ENCODE measurements at regions not wholly inside any gene's neighbourhood (a gene's known extent, or its start where the extent isn't known, plus 50 kb on each side); places are given as distances from the start of the nearest gene placed in this dataset.

DNA sequence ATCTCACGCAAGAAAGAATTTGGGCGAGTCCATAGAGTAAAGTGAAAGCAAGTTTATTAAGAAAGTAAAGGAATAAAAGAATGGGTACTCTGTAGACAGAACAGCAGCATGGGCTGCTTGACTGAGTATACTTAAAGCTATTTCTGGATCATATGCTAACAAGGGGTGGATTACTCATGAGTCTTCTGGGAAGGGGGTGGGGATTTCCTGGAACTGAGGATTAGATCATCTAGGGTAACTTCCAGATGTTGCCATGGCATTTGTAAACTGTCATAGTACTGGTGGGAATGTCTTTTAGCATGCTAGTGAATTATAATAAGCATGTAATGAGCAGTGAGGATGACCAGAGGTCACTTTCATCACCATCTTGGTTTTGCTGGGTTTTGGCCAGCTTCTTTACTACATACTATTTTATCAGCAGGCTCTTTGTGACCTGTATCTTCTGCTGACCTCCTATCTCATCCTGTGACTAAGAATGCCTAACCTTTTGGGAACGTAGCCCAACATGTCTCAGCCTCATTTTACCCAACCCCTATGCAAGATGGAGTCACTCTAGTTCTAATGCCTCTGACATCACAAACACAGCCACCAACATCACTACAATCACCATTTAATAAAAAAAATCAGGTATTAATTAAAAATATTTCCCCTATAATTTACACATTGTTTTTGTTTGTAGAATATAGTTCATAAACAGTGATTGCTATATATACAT, 890.7 kb upstream of the EPHA6 start:
- H3K9me3 ChIP-seq (ENCODE audit: control insufficient read depth, low read length, poor library complexity, severe bottlenecking) = no peaks in the 10 kb centered on the region
- ATAC-seq (no peak), DNase-seq (no peak)
- H3K27ac Mint-ChIP-seq = no peak overlapping the region
- H3K36me3 Mint-ChIP-seq (ENCODE audit: low read depth) = no peaks in the 10 kb centered on the region
- H3K4me1 Mint-ChIP-seq = no peaks in the 10 kb centered on the region
- H3K4me3 Mint-ChIP-seq = no peak overlapping the region
- H3K27me3 Mint-ChIP-seq = no peaks in the 10 kb centered on the region

GRCh38 chr3:95926904-95927501, 887.4 kb upstream of the EPHA6 start:
- Mint-ChIP-seq H3K4me1 (no peaks in the 10 kb centered on the region), H3K27me3 (no peaks in the 10 kb centered on the region), H3K36me3 (ENCODE audit: low read depth) (no peaks in the 10 kb centered on the region)

GRCh38 chr3:95934181-95934580, 880.2 kb upstream of the EPHA6 start:
- Mint-ChIP-seq H3K27me3 (no peaks in the 10 kb centered on the region), H3K4me3 (no peak overlapping the region), H3K36me3 (ENCODE audit: low read depth) (no peaks in the 10 kb centered on the region), H3K27ac (no peak overlapping the region), H3K4me1 (no peaks in the 10 kb centered on the region)
- DNase-seq (no peak), ATAC-seq (no peak)
- peaks cover 2% of the 10 kb centered on the region for H3K9me3 ChIP-seq (ENCODE audit: control insufficient read depth, low read length, poor library complexity, severe bottlenecking)

More at GRCh38 chr3:95926904-95927501, 887.4 kb upstream of the EPHA6 start:
- DNase-seq = no peak
- Mint-ChIP-seq H3K27ac (no peak overlapping the region), H3K4me3 (no peak overlapping the region)
- no peak for ATAC-seq
- no peaks in the 10 kb centered on the region for H3K9me3 ChIP-seq (ENCODE audit: control insufficient read depth, low read length, poor library complexity, severe bottlenecking)

DNA sequence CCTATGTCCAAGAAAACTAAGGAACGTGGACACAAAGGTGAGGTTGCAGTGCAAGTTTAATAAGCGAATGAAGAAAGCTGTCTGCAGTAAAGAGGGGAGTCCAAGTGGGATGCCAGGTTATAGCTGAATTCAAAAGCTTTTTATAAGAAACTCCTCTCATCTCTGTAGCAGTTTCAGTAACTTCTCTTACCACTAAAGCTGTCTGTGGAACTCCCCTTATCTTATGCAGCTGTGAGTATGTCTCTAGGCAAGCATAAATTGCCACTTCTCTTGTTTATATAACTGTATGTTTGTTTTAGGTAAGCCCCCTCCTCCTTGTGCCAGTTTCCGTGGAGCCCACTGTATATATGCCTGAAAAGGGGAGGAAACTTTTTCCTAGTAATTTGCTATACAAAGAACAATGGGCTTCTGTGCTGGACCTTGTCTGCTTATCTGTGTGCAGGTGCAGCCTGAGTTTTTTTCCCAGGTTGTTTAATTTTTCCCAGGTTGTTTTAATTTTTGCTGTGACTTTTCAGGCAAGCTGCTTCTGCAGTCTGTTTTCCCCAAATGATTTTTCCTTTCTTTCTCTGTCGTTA, 875.1 kb upstream of the EPHA6 start:
- ATAC-seq (no peak), DNase-seq (no peak)
- no peaks in the 10 kb centered on the region for H3K27me3 Mint-ChIP-seq
- H3K27ac Mint-ChIP-seq = no peak overlapping the region
- no peak overlapping the region for H3K4me3 Mint-ChIP-seq
- peaks cover 2% of the 10 kb centered on the region for H3K9me3 ChIP-seq (ENCODE audit: control insufficient read depth, low read length, poor library complexity, severe bottlenecking)
- no peaks in the 10 kb centered on the region for H3K36me3 Mint-ChIP-seq (ENCODE audit: low read depth)
- no peaks in the 10 kb centered on the region for H3K4me1 Mint-ChIP-seq

GRCh38 chr3:95965704-95966336, 848.6 kb upstream of the EPHA6 start:
- H3K27ac Mint-ChIP-seq = no peak overlapping the region
- H3K36me3 Mint-ChIP-seq (ENCODE audit: low read depth) = no peaks in the 10 kb centered on the region
- H3K9me3 ChIP-seq (ENCODE audit: control insufficient read depth, low read length, poor library complexity, severe bottlenecking) = no peaks in the 10 kb centered on the region
- no peak for ATAC-seq
- DNase-seq = no peak
- H3K27me3 Mint-ChIP-seq = no peaks in the 10 kb centered on the region
- H3K4me1 Mint-ChIP-seq = no peaks in the 10 kb centered on the region
- H3K4me3 Mint-ChIP-seq = no peak overlapping the region

DNA sequence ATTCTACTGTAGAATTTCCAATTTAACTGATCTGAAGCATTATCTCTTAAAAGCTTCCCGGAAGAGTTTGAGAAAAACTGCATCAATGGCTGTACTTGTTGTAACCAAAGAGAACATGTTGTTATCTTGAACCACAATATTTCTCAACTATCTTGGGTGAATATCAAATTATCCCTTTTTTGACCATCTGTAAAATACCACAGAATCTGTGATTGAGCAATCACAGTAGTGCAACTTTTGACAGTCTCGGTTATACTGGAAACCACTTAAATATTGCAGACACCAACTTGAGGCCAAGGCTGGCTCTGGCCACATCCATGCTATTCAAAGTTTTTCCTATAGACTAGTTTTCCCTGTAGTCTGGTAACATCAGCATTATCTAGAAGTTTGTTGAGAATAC, 842.8 kb upstream of the EPHA6 start:
- Mint-ChIP-seq H3K27ac (no peak overlapping the region), H3K4me3 (no peak overlapping the region), H3K4me1 (no peaks in the 10 kb centered on the region), H3K27me3 (no peaks in the 10 kb centered on the region), H3K36me3 (ENCODE audit: low read depth) (no peaks in the 10 kb centered on the region)
- DNase-seq (no peak), ATAC-seq (no peak)
- no peaks in the 10 kb centered on the region for H3K9me3 ChIP-seq (ENCODE audit: control insufficient read depth, low read length, poor library complexity, severe bottlenecking)

GRCh38 chr3:95994338-95994737, 820.1 kb upstream of the EPHA6 start:
- Mint-ChIP-seq H3K4me3 (no peak overlapping the region), H3K4me1 (no peaks in the 10 kb centered on the region), H3K27me3 (no peaks in the 10 kb centered on the region), H3K36me3 (ENCODE audit: low read depth) (no peaks in the 10 kb centered on the region), H3K27ac (no peak overlapping the region)
- no peak for DNase-seq
- ATAC-seq = no peak
- no peaks in the 10 kb centered on the region for H3K9me3 ChIP-seq (ENCODE audit: control insufficient read depth, low read length, poor library complexity, severe bottlenecking)

- H3K36me3 Mint-ChIP-seq (ENCODE audit: low read depth) = no peaks in the 10 kb centered on the region
- H3K4me3 Mint-ChIP-seq = no peak overlapping the region
- no peak for ATAC-seq
- H3K4me1 Mint-ChIP-seq = no peaks in the 10 kb centered on the region
- no peaks in the 10 kb centered on the region for H3K9me3 ChIP-seq (ENCODE audit: control insufficient read depth, low read length, poor library complexity, severe bottlenecking)
- no peak for DNase-seq
- no peak overlapping the region for H3K27ac Mint-ChIP-seq
- no peaks in the 10 kb centered on the region for H3K27me3 Mint-ChIP-seq
These were observed 813.4 kb upstream of the EPHA6 start for GRCh38 chr3:96000966-96001365.

GRCh38 chr3:96007650-96008195, 806.7 kb upstream of the EPHA6 start:
- Mint-ChIP-seq H3K4me1 (no peaks in the 10 kb centered on the region), H3K27ac (no peak overlapping the region), H3K4me3 (no peak overlapping the region), H3K36me3 (ENCODE audit: low read depth) (no peaks in the 10 kb centered on the region), H3K27me3 (no peaks in the 10 kb centered on the region)
- DNase-seq (no peak), ATAC-seq (no peak)
- no peaks in the 10 kb centered on the region for H3K9me3 ChIP-seq (ENCODE audit: control insufficient read depth, low read length, poor library complexity, severe bottlenecking)

DNA sequence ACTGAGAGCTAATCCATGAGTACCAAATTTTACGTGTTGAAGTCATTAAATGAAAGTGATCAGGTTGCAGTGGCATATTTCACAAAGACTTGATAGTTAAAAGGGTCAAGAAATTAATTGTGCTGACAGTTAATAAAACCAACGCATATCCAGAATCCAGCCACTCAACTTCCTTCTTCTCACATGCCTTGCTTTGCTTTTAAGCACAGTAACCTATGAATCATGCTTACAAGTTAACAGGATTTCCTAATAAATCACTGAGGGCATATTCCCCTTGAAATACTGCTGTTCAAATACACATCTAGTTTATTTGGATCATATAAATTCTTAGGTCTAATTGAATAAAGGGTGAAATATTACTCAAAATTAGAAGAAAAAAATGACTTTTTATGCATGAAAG, 801.5 kb upstream of the EPHA6 start:
- Mint-ChIP-seq H3K36me3 (ENCODE audit: low read depth) (no peaks in the 10 kb centered on the region), H3K4me1 (no peaks in the 10 kb centered on the region), H3K4me3 (no peak overlapping the region), H3K27ac (no peak overlapping the region), H3K27me3 (no peaks in the 10 kb centered on the region)
- no peak for DNase-seq
- H3K9me3 ChIP-seq (ENCODE audit: control insufficient read depth, low read length, poor library complexity, severe bottlenecking) = no peaks in the 10 kb centered on the region
- ATAC-seq = no peak

- no peaks in the 10 kb centered on the region for H3K36me3 Mint-ChIP-seq (ENCODE audit: low read depth)
- H3K9me3 ChIP-seq (ENCODE audit: control insufficient read depth, low read length, poor library complexity, severe bottlenecking) = no peaks in the 10 kb centered on the region
- H3K4me1 Mint-ChIP-seq = no peaks in the 10 kb centered on the region
- ATAC-seq = no peak
- no peaks in the 10 kb centered on the region for H3K27me3 Mint-ChIP-seq
- no peak overlapping the region for H3K4me3 Mint-ChIP-seq
- H3K27ac Mint-ChIP-seq = no peak overlapping the region
- no peak for DNase-seq
These were observed 796.8 kb upstream of the EPHA6 start for GRCh38 chr3:96017556-96017955.

GRCh38 chr3:96022676-96023075, 791.7 kb upstream of the EPHA6 start:
- H3K36me3 Mint-ChIP-seq (ENCODE audit: low read depth) = no peaks in the 10 kb centered on the region
- ATAC-seq (no peak), DNase-seq (no peak)
- no peaks in the 10 kb centered on the region for H3K9me3 ChIP-seq (ENCODE audit: control insufficient read depth, low read length, poor library complexity, severe bottlenecking)
- no peak overlapping the region for H3K27ac Mint-ChIP-seq
- H3K4me1 Mint-ChIP-seq = no peaks in the 10 kb centered on the region
- H3K4me3 Mint-ChIP-seq = no peak overlapping the region
- no peaks in the 10 kb centered on the region for H3K27me3 Mint-ChIP-seq

- Mint-ChIP-seq H3K4me3 (no peak overlapping the region), H3K36me3 (ENCODE audit: low read depth) (no peaks in the 10 kb centered on the region), H3K27ac (no peak overlapping the region), H3K27me3 (no peaks in the 10 kb centered on the region), H3K4me1 (no peaks in the 10 kb centered on the region)
- no peaks in the 10 kb centered on the region for H3K9me3 ChIP-seq (ENCODE audit: control insufficient read depth, low read length, poor library complexity, severe bottlenecking)
- DNase-seq (no peak), ATAC-seq (no peak)
These were observed 786.7 kb upstream of the EPHA6 start for GRCh38 chr3:96027718-96028117.
